ENCODE measurements at regions not wholly inside any gene's neighbourhood (a gene's known extent, or its start where the extent isn't known, plus 50 kb on each side); places are given as distances from the start of the nearest gene placed in this dataset.

DNA sequence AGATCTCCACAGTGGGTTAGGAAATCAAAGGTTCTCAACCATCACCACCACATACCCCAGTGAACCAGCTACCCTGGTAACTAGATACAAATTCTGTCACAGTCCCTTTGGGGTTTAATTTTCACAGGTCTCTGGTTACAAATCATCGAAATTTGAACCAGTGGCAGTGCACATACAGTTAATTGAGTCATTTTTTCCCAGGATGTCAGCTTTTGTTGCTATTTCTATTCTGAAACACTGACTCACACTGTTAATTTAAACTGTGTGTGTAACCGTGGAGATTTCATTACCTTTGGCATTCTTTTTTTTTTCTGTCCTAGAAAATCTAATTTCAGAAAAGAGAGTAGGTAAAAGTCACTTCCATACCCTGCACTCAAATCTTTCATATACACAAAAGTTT, 511.5 kb downstream of the TOX3 start:
- Histone ChIP-seq H3K36me3 (no peaks in the 10 kb centered on the region), H3K27me3 (no peaks in the 10 kb centered on the region), H3K9ac (no peak overlapping the region), H3K4me3 (no peak overlapping the region), H4K20me1 (no peaks in the 10 kb centered on the region), H3K9me3 (no peaks in the 10 kb centered on the region), H3K27ac (no peak overlapping the region), H3K4me1 (no peaks in the 10 kb centered on the region), H3K4me2 (no peak overlapping the region)
- no peak for TF ChIP-seq Cebpa-rat (IDR thresholded peaks at IDR 0.05)

DNA sequence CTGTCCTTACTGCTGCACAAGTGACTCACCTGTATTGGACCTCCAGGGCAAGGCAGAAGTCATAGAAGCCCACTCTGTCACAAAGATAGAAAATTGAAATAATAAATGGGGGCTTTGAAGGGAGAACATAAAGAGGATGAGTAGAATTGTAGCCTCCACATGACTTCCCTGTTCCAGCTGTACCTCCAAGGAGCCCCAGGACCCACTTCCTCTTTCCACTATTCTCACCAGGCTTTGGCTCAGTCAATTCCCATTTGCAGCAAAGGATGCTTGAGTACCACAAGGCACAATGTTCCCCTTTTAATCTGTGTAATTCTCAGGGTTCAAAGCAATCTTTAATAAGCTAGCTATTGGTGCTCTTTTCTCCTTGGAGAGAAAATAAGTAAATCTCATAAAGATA, 512.1 kb downstream of the TOX3 start:
- TF ChIP-seq Cebpa-rat (IDR thresholded peaks at IDR 0.05): no peak
- Histone ChIP-seq H3K36me3 (no peaks in the 10 kb centered on the region), H3K9me3 (no peaks in the 10 kb centered on the region), H4K20me1 (no peaks in the 10 kb centered on the region), H3K4me2 (no peak overlapping the region), H3K4me1 (no peaks in the 10 kb centered on the region), H3K27me3 (no peaks in the 10 kb centered on the region), H3K4me3 (no peak overlapping the region), H3K9ac (no peak overlapping the region), H3K27ac (no peak overlapping the region)

DNA sequence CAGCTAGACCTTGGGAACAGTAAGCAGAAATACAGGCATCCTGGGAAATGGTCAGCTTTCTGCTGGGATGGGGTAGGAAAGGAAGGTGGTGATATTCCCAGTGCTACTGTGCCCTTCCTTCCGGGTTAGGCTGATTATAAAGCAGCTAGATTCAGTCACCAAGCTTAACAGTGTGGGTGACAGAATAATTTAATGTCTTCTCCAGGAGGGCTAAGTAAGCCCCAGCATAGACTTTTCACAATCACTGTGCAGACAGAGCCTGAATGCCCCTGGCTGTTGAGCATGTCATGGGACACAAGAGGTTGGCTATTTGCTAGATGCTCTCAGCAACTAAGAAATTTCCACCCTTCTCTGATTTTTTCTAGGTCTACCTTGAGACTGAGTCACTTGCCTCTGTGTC, 513.0 kb downstream of the TOX3 start:
- no peak for TF ChIP-seq Cebpa-rat (IDR thresholded peaks at IDR 0.05)
- Histone ChIP-seq H3K4me2 (no peak overlapping the region), H3K9ac (no peak overlapping the region)

DNA sequence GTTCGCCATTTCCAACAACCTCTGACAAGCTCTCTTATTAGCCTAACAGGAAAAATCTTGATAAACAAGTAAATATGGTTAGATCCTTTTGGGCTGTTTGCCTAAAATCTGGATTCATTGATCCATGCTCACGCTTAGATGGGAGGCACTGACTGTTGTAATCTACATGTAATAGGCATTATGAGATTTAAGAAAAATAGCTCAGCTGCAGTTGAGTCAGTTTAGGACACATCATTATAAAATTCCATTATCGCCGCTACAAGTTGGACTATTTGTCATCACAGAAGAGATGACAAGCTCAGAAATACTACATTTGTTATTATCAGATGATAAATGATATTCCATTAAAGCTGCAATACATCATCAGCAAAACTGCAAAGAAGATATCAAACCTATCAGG, 524.0 kb downstream of the TOX3 start:
- Histone ChIP-seq H3K9ac (no peak overlapping the region), H3K27ac (no peak overlapping the region)
- no peak for TF ChIP-seq Cebpa-rat (IDR thresholded peaks at IDR 0.05)

More for the DNA sequence above, 513.0 kb downstream of the TOX3 start:
- no peak overlapping the region for H3K4me3 ChIP-seq
- no peak overlapping the region for H3K27ac ChIP-seq
- H3K9me3 ChIP-seq: no peaks in the 10 kb centered on the region
- no peaks in the 10 kb centered on the region for H3K27me3 ChIP-seq
- H4K20me1 ChIP-seq: no peaks in the 10 kb centered on the region
- no peaks in the 10 kb centered on the region for H3K36me3 ChIP-seq
- H3K4me1 ChIP-seq: no peaks in the 10 kb centered on the region

DNA sequence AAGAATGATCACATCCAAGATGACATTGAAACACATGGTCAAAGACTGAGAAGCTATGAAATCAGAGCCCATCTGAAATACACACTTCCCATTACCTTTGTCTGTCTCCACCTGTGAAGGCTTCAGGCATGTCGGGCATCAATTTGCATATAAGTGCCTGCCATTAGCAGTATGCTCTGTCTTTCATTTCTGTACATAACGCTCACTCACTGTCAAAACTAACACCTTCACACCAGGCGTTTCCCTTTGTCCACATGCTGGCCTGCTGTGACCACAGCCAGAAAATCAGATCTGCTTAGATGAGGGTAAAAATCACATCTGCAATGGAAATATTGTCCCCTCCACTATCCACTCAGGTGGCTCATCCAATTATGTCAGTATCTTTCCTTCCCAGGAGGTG, 524.8 kb downstream of the TOX3 start:
- Histone ChIP-seq H3K9me3 (peaks cover 4% of the 10 kb centered on the region), H4K20me1 (no peaks in the 10 kb centered on the region), H3K27ac (no peak overlapping the region), H3K36me3 (no peaks in the 10 kb centered on the region), H3K9ac (no peak overlapping the region), H3K4me3 (no peak overlapping the region), H3K4me2 (no peak overlapping the region), H3K4me1 (no peaks in the 10 kb centered on the region), H3K27me3 (no peaks in the 10 kb centered on the region)
- no peak for TF ChIP-seq Cebpa-rat (IDR thresholded peaks at IDR 0.05)

More for the DNA sequence above, 524.0 kb downstream of the TOX3 start:
- Histone ChIP-seq H4K20me1 (no peaks in the 10 kb centered on the region), H3K4me1 (no peaks in the 10 kb centered on the region), H3K27me3 (no peaks in the 10 kb centered on the region), H3K9me3 (no peaks in the 10 kb centered on the region), H3K4me2 (no peak overlapping the region), H3K4me3 (no peak overlapping the region), H3K36me3 (no peaks in the 10 kb centered on the region)

DNA sequence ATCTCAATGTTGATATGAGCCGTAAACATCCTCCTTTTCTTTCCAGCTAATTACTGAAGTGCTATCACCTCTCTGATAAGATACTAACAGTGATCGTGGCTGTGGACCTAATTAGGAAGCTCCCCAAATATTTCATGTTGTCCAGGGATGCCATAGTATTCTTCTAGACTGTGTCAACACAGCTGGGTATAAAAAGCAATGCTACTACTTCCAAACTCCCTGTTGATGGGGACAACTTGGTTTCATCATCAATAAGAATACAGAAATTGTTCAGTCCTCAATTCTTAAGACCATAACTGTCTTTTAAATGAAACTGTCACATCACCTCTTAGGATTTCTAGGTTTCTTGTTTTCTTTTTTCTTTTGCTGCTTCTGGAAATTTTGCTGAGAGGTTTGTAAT, 530.6 kb downstream of the TOX3 start:
- H3K36me3 ChIP-seq: no peaks in the 10 kb centered on the region
- H3K4me1 ChIP-seq: no peaks in the 10 kb centered on the region
- TF ChIP-seq Cebpa-rat (IDR thresholded peaks at IDR 0.05): no peak
- H3K4me3 ChIP-seq: no peak overlapping the region
- no peaks in the 10 kb centered on the region for H4K20me1 ChIP-seq
- H3K4me2 ChIP-seq: no peak overlapping the region
- H3K9me3 ChIP-seq: peaks cover 25% of the 10 kb centered on the region
- no peaks in the 10 kb centered on the region for H3K27me3 ChIP-seq
- H3K27ac ChIP-seq: no peak overlapping the region
- no peak overlapping the region for H3K9ac ChIP-seq

DNA sequence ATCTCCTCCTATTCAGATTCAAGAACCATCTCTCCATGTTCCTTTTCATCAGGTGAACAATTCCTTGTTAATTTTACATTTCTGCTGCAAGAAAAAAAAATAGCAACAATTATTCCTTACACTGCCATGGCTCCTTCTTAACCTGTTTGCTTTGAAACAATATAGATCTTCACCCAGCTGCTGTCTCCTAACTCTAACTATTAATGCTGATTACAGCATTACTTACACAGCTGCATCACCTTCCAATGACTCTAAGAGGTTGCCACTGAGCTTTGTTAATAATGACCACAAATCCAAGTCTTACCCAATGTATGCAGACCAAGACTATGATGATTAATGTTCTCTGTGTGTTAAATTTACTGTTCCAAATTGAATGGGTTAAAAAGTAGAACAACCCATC, 541.4 kb downstream of the TOX3 start:
- Histone ChIP-seq H3K9ac (no peak overlapping the region), H4K20me1 (no peaks in the 10 kb centered on the region), H3K36me3 (no peaks in the 10 kb centered on the region), H3K27ac (no peak overlapping the region), H3K4me3 (no peak overlapping the region), H3K27me3 (no peaks in the 10 kb centered on the region), H3K9me3 (no peaks in the 10 kb centered on the region), H3K4me2 (no peak overlapping the region), H3K4me1 (no peaks in the 10 kb centered on the region)
- no peak for TF ChIP-seq Cebpa-rat (IDR thresholded peaks at IDR 0.05)

DNA sequence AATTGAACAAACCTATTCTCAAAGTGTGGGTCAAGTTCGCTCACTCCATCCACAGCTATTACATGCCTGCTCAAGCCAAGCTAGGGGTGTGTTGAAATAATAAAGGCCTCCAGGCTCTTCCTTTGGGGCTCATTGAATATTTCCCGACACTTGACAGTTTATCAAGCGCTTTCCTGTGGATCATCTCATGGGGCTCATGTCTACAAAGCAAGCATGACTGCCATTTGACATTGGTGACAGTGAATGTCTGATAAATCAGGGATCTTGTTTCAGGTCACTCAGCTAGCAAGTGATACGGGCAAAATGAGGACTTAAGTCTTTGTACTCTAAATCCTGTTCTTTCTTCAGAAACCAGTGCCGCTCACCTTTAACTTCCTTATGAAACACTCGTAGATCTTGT, 542.6 kb downstream of the TOX3 start:
- H4K20me1 ChIP-seq: no peaks in the 10 kb centered on the region
- H3K27ac ChIP-seq: no peak overlapping the region
- no peaks in the 10 kb centered on the region for H3K36me3 ChIP-seq
- no peaks in the 10 kb centered on the region for H3K9me3 ChIP-seq
- H3K27me3 ChIP-seq: no peaks in the 10 kb centered on the region
- H3K4me3 ChIP-seq: no peak overlapping the region
- H3K9ac ChIP-seq: no peak overlapping the region
- H3K4me2 ChIP-seq: no peak overlapping the region
- TF ChIP-seq Cebpa-rat (IDR thresholded peaks at IDR 0.05): no peak
- H3K4me1 ChIP-seq: no peaks in the 10 kb centered on the region

DNA sequence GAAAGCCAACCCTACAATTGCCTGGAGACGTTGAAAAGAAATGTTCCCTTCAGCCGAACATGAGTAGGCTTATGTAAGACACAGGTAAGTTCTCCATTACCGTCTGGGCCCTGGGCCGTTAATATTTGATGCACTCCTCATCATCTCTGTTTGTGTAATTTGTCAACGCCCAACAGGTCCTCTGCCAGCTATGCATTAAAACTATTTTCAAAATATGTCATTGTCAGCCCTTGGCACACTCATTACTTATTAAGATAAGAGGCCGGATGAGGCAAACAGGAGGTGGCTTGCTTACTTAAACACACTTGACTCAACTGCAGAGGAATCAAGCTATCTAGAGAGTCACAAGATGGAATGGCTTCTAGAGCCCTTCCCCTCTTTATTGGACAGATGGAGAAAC, 544.9 kb downstream of the TOX3 start:
- no peak for TF ChIP-seq Cebpa-rat (IDR thresholded peaks at IDR 0.05)
- H3K4me3 ChIP-seq: no peak overlapping the region
- H4K20me1 ChIP-seq: no peaks in the 10 kb centered on the region
- H3K27ac ChIP-seq: no peak overlapping the region
- H3K4me1 ChIP-seq: no peaks in the 10 kb centered on the region
- H3K9ac ChIP-seq: no peak overlapping the region
- no peak overlapping the region for H3K4me2 ChIP-seq
- H3K9me3 ChIP-seq: no peaks in the 10 kb centered on the region
- no peaks in the 10 kb centered on the region for H3K27me3 ChIP-seq
- H3K36me3 ChIP-seq: no peaks in the 10 kb centered on the region

DNA sequence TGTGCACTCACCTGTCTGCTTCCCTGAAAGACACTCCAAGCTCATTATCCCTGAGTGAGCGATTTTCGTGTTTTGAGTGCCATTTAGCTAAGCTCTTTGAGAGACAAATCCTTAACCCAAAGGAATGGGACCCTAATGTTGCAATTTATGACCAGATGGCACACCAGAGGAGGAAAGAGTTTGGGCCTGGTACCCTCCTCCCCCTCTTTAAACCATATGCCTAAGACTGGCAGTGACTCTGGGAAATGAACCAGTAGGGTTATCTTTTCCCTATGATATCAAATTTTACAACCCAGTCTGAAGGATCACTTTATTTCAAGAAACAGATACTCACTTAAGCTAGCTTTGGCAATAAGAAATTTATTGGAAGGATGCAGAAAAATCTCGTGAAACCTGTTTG, 550.4 kb downstream of the TOX3 start:
- no peak overlapping the region for H3K9ac ChIP-seq
- H3K4me3 ChIP-seq: no peak overlapping the region
- H3K4me2 ChIP-seq: no peak overlapping the region
- H3K9me3 ChIP-seq: no peaks in the 10 kb centered on the region
- H3K27ac ChIP-seq: no peak overlapping the region
- H4K20me1 ChIP-seq: no peaks in the 10 kb centered on the region
- no peaks in the 10 kb centered on the region for H3K4me1 ChIP-seq
- no peaks in the 10 kb centered on the region for H3K27me3 ChIP-seq
- no peak for TF ChIP-seq Cebpa-rat (IDR thresholded peaks at IDR 0.05)
- H3K36me3 ChIP-seq: no peaks in the 10 kb centered on the region

DNA sequence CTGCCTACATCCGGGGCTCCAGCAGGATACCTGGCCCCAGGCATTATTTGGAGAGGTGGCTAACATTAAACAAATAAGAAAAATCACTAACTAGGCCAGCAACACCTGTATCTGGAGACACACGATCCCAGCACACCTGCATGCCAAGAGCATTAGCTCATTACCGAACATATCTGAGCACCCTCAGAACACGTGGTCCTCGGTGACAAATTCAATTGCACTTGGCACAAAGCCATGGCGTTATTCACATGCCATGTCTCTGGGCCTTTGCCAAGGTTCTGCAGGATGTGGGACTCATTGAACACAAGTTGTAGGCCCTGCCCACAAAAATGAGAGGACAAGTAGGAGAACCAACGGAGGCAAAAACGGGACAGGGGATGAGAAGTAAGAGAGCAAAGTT, 552.3 kb downstream of the TOX3 start:
- no peaks in the 10 kb centered on the region for H4K20me1 ChIP-seq
- no peaks in the 10 kb centered on the region for H3K36me3 ChIP-seq
- H3K4me3 ChIP-seq: no peak overlapping the region
- H3K4me2 ChIP-seq: no peak overlapping the region
- H3K9ac ChIP-seq: no peak overlapping the region
- no peaks in the 10 kb centered on the region for H3K9me3 ChIP-seq
- TF ChIP-seq Cebpa-rat (IDR thresholded peaks at IDR 0.05): no peak
- H3K27ac ChIP-seq: no peak overlapping the region
- no peaks in the 10 kb centered on the region for H3K4me1 ChIP-seq
- H3K27me3 ChIP-seq: no peaks in the 10 kb centered on the region
